H9 (cell line): ENCODE measurements at regions not wholly inside any gene's neighbourhood (a gene's known extent, or its start where the extent isn't known, plus 50 kb on each side); places are given as distances from the start of the nearest gene placed in this dataset.

Experiments used
- DNase-seq: peaks from one replicate; pipeline ENCODE4 v3.0.0-alpha.2; 2017
- H2AFZ ChIP-seq: one replicate; pipeline ENCODE4 v1.6.1; 2013; ENCODE audit warnings: mild to moderate bottlenecking, low read length, control low read depth, moderate library complexity
- H2AK5ac ChIP-seq: 2 replicates; pipeline ENCODE4 v1.6.1; 2013; ENCODE audit warnings: low read length, control low read depth, mixed read lengths; ENCODE audit not compliant: insufficient read length
- H2BK120ac ChIP-seq: one replicate; pipeline ENCODE4 v1.6.1; 2013; ENCODE audit warnings: low read depth, mild to moderate bottlenecking, low read length, control low read depth, inconsistent platforms; ENCODE audit not compliant: poor library complexity, severe bottlenecking
- H2BK12ac ChIP-seq: 2 replicates; pipeline ENCODE4 v1.6.1; 2013; ENCODE audit warnings: low read length, control low read depth, mixed read lengths, low read depth; ENCODE audit not compliant: insufficient read length
- H2BK15ac ChIP-seq: 2 replicates; pipeline ENCODE4 v1.6.1; 2013; ENCODE audit warnings: low read depth, low read length, control low read depth
- H2BK20ac ChIP-seq: one replicate; pipeline ENCODE4 v1.6.1; 2013; ENCODE audit warnings: low read depth, mild to moderate bottlenecking, low read length, control low read depth, inconsistent platforms; ENCODE audit not compliant: poor library complexity, severe bottlenecking
- H2BK5ac ChIP-seq: 2 replicates; pipeline ENCODE4 v1.6.1; 2013; ENCODE audit warnings: low read length, control low read depth, mixed read lengths; ENCODE audit not compliant: insufficient read length
- H3K14ac ChIP-seq: 2 replicates; pipeline ENCODE4 v1.6.1; 2013; ENCODE audit warnings: low read length, control low read depth; ENCODE audit not compliant: insufficient read depth
- H3K18ac ChIP-seq: 2 replicates; pipeline ENCODE4 v1.6.1; 2013; ENCODE audit warnings: low read depth, mild to moderate bottlenecking, mixed read lengths, low read length, control low read depth; ENCODE audit not compliant: insufficient read length
- H3K23ac ChIP-seq: 2 replicates; pipeline ENCODE4 v1.6.1; 2013; ENCODE audit warnings: low read length, control low read depth, mixed read lengths, low read depth; ENCODE audit not compliant: insufficient read length
- H3K23me2 ChIP-seq: 2 replicates; pipeline ENCODE4 v1.6.1; 2013; ENCODE audit warnings: low read depth, mild to moderate bottlenecking, mixed read lengths, low read length, control low read depth; ENCODE audit not compliant: insufficient read length, poor library complexity, severe bottlenecking
- H3K27ac ChIP-seq: 2 replicates; pipeline ENCODE4 v1.5.1; 2013; ENCODE audit warnings: low read length, control low read depth, mixed read lengths, low read depth; ENCODE audit not compliant: insufficient read length
- H3K27me3 ChIP-seq: 2 replicates; pipeline ENCODE4 v1.6.1; 2013; ENCODE audit warnings: low read length, control low read depth, inconsistent platforms; ENCODE audit not compliant: insufficient read depth
- H3K4ac ChIP-seq: 2 replicates; pipeline ENCODE4 v1.6.1; 2013; ENCODE audit warnings: low read depth, mild to moderate bottlenecking, control low read depth, inconsistent platforms, low read length, moderate library complexity
- H3K4me1 ChIP-seq: 2 replicates; pipeline ENCODE4 v1.6.1; 2013; ENCODE audit warnings: low read length, control low read depth, inconsistent platforms; ENCODE audit not compliant: insufficient read depth
- H3K4me2 ChIP-seq: 2 replicates; pipeline ENCODE4 v1.6.1; 2013; ENCODE audit warnings: low read length, control low read depth, mixed read lengths; ENCODE audit not compliant: insufficient read length, insufficient read depth
- H3K56ac ChIP-seq: 2 replicates; pipeline ENCODE4 v1.6.1; 2013; ENCODE audit warnings: low read depth, mild to moderate bottlenecking, mixed read lengths, low read length, control low read depth; ENCODE audit not compliant: insufficient read length
- H3K79me1 ChIP-seq: 2 replicates; pipeline ENCODE4 v1.6.1; 2013; ENCODE audit warnings: low read depth, mild to moderate bottlenecking, moderate library complexity, low read length, control low read depth, inconsistent platforms; ENCODE audit not compliant: insufficient read depth, poor library complexity, severe bottlenecking
- H3K79me2 ChIP-seq: 2 replicates; pipeline ENCODE4 v1.6.1; 2013; ENCODE audit warnings: low read length, control low read depth, inconsistent platforms; ENCODE audit not compliant: insufficient read depth
- H3K9ac ChIP-seq: 2 replicates; pipeline ENCODE4 v1.6.1; 2013; ENCODE audit warnings: low read length, control low read depth, mixed read lengths; ENCODE audit not compliant: insufficient read length; ENCODE audit errors: extremely low read depth
- H3K9me3 ChIP-seq: one replicate; pipeline ENCODE4 v1.6.1; 2013; ENCODE audit warnings: low read depth, low read length, inconsistent platforms; ENCODE audit not compliant: control insufficient read depth
- H3T11ph ChIP-seq: one replicate; pipeline ENCODE4 v1.6.1; 2013; ENCODE audit warnings: mild to moderate bottlenecking, low read length, control low read depth, inconsistent platforms
- H4K20me1 ChIP-seq: one replicate; pipeline ENCODE4 v1.6.1; 2013; ENCODE audit not compliant: control insufficient read depth, insufficient read length, insufficient read depth
- H4K5ac ChIP-seq: 2 replicates; pipeline ENCODE4 v1.6.1; 2013; ENCODE audit warnings: low read depth, mild to moderate bottlenecking, mixed read lengths, low read length, control low read depth; ENCODE audit not compliant: insufficient read length
- H4K8ac ChIP-seq: replicated peaks from 2 replicates; pipeline ENCODE4 v1.6.1; 2013; ENCODE audit warnings: low read length, control low read depth, mixed read lengths, low read depth; ENCODE audit not compliant: insufficient read length
- H4K91ac ChIP-seq: 2 replicates; pipeline ENCODE4 v1.6.1; 2013; ENCODE audit warnings: low read depth, mild to moderate bottlenecking, moderate library complexity, mixed read lengths, low read length, control low read depth; ENCODE audit not compliant: insufficient read length
- H3K27ac Mint-ChIP-seq, 3 experiments: 2 replicates in 2 of 3; 3 replicates in 1 of 3; pipeline ENCODE4 v1.8.0; 2020 to 2021; ENCODE audit warnings: mixed read lengths in 3 of 3, mild to moderate bottlenecking in 1 of 3, moderate library complexity in 1 of 3
- H3K27me3 Mint-ChIP-seq: 2 replicates; pipeline ENCODE4 v1.8.0; 2021; ENCODE audit warnings: low read depth, mild to moderate bottlenecking, moderate library complexity, mixed read lengths
- H3K36me3 Mint-ChIP-seq, 3 experiments: 2 replicates in 2 of 3; 3 replicates in 1 of 3; pipeline ENCODE4 v1.8.0; 2020 to 2021; ENCODE audit warnings: low read depth in 3 of 3, mixed read lengths in 3 of 3; ENCODE audit not compliant: insufficient read depth in 1 of 3
- H3K4me1 Mint-ChIP-seq, 2 experiments: 2 replicates each; pipeline ENCODE4 v1.8.0; 2020; ENCODE audit warnings: mixed read lengths in 2 of 2
- H3K4me3 Mint-ChIP-seq, 2 experiments: 2 replicates in 1 of 2; 3 replicates in 1 of 2; pipeline ENCODE4 v1.8.0; 2020 to 2021; ENCODE audit warnings: mild to moderate bottlenecking in 2 of 2, mixed read lengths in 2 of 2, moderate library complexity in 1 of 2
- H3K9me3 Mint-ChIP-seq, 2 experiments: 2 replicates in 1 of 2; 3 replicates in 1 of 2; pipeline ENCODE4 v1.8.0; 2020; ENCODE audit warnings: mild to moderate bottlenecking in 2 of 2, mixed read lengths in 2 of 2, moderate library complexity in 1 of 2
- WGBS: extraction: QIAGEN DNeasy Blood & Tissue Kit; methylation state at CpG from one replicate; pipeline ENCODE4 v1.1.7; 2013; ENCODE audit warnings: missing lambda C conversion rate, low lambda C conversion rate, mixed read lengths; ENCODE audit not compliant: insufficient read length; ENCODE audit errors: extremely low coverage; 5-methylcytosine and 5-hydroxymethylcytosine counted together
- TF ChIP-seq, protein P1 (sequence below): fragments of 200-600 bp; sonication (generic); conservative IDR thresholded peaks from 3 replicates; pipeline ENCODE4 v1.8.0; 2021; ENCODE audit warnings: antibody characterized with exemption, mild to moderate bottlenecking

DNA sequence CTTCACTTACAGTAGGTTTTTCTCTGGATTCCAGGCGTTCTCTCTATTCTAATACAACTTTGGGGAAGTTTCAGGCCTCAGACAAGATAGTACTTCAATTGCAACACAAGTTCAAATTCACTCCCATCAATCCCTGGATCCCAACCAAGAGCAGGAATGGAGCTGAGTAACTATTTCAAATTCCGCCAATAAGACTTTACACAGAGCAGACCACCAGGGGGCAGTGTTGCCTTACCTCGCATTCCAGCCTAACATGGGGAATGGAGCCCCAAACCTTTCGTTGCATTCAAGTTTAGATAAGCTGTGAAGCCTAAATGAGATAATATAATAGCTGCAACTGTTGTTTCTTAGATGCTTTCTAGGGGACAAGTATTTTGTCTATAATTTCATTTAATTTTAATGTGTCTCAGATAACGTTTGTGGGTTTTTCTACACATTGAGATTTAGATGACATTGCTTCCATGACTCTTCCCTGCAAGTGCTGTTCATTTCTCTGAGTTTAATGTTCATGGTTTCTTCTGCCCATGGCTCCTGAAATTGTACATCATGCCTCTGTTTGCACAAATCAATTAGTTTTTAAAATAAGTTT, 186.7 kb downstream of the NSUN3 start:
- peak; percentile 70 for DNase-seq
- H3K4me2 ChIP-seq: no peak overlapping the region
- H3K23ac ChIP-seq: no peak overlapping the region
- TF ChIP-seq, protein P1, sequence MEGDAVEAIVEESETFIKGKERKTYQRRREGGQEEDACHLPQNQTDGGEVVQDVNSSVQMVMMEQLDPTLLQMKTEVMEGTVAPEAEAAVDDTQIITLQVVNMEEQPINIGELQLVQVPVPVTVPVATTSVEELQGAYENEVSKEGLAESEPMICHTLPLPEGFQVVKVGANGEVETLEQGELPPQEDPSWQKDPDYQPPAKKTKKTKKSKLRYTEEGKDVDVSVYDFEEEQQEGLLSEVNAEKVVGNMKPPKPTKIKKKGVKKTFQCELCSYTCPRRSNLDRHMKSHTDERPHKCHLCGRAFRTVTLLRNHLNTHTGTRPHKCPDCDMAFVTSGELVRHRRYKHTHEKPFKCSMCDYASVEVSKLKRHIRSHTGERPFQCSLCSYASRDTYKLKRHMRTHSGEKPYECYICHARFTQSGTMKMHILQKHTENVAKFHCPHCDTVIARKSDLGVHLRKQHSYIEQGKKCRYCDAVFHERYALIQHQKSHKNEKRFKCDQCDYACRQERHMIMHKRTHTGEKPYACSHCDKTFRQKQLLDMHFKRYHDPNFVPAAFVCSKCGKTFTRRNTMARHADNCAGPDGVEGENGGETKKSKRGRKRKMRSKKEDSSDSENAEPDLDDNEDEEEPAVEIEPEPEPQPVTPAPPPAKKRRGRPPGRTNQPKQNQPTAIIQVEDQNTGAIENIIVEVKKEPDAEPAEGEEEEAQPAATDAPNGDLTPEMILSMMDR: peak; percentile 93
- no peaks in the 10 kb centered on the region for H3K79me2 ChIP-seq
- H3K27ac Mint-ChIP-seq: no peak overlapping the region
- peaks cover 29 to 33% of the 10 kb centered on the region in 2 experiments for H3K4me1 Mint-ChIP-seq
- no peak overlapping the region for H3K4ac ChIP-seq
- H2BK5ac ChIP-seq: no peak overlapping the region
- H4K20me1 ChIP-seq: no peaks in the 10 kb centered on the region
- H2BK15ac ChIP-seq: no peak overlapping the region
- H3K36me3 Mint-ChIP-seq: no peaks in the 10 kb centered on the region
- no CpG with 5 or more reads among the region's 5 CpGs for WGBS
- H2BK120ac ChIP-seq: no peak overlapping the region
- H3K4me3 Mint-ChIP-seq: no peak overlapping the region
- H3K79me1 ChIP-seq: no peaks in the 10 kb centered on the region
- H3K9me3 ChIP-seq: no peaks in the 10 kb centered on the region
- H2BK12ac ChIP-seq: no peak overlapping the region
- H2AK5ac ChIP-seq: no peak overlapping the region
- no peak overlapping the region for H3K14ac ChIP-seq
- no peak overlapping the region for H3K9ac ChIP-seq
- no peaks in the 10 kb centered on the region for H3K23me2 ChIP-seq
- H3K27ac ChIP-seq: no peak overlapping the region
- H3T11ph ChIP-seq: no peak overlapping the region
- no peak overlapping the region for H2AFZ ChIP-seq
- no peak overlapping the region for H3K18ac ChIP-seq
- no peaks in the 10 kb centered on the region for H3K27me3 ChIP-seq
- no peaks in the 10 kb centered on the region for H3K9me3 Mint-ChIP-seq
- no peak overlapping the region for H4K91ac ChIP-seq
- no peaks in the 10 kb centered on the region for H3K27me3 Mint-ChIP-seq
- H3K4me1 ChIP-seq: peaks cover 3% of the 10 kb centered on the region; the same call in 1 of the 2 replicates
- H4K8ac ChIP-seq: no peak overlapping the region
- H3K56ac ChIP-seq: no peak overlapping the region
- H2BK20ac ChIP-seq: no peak overlapping the region
- H4K5ac ChIP-seq: no peak overlapping the region
